Activated T-helper 17 cell treated with anti-CD3 and anti-CD28 coated beads, Interleukin-2, amount 50 U/mL, for 72 hours (primary cell): ENCODE measurements at regions not wholly inside any gene's neighbourhood (a gene's known extent, or its start where the extent isn't known, plus 50 kb on each side); places are given as distances from the start of the nearest gene placed in this dataset.

Experiments used
- ATAC-seq: fragments of 150-1000 bp; cut with Tn5 transposase; replicated peaks from 2 replicates; pipeline ENCODE4 v1.10.0; 2021; ENCODE audit warnings: mild to moderate bottlenecking, moderate library complexity
- H3K27ac Mint-ChIP-seq: one replicate; pipeline ENCODE4 v1.8.0; 2022; ENCODE audit warnings: mixed read lengths
- H3K27me3 Mint-ChIP-seq: one replicate; pipeline ENCODE4 v1.8.0; 2022; ENCODE audit warnings: mixed read lengths
- H3K36me3 Mint-ChIP-seq: one replicate; pipeline ENCODE4 v1.8.0; 2022; ENCODE audit warnings: low read depth, mild to moderate bottlenecking, mixed read lengths
- H3K4me1 Mint-ChIP-seq: one replicate; pipeline ENCODE4 v1.8.0; 2022; ENCODE audit warnings: mixed read lengths
- H3K4me3 Mint-ChIP-seq: one replicate; pipeline ENCODE4 v1.8.0; 2022; ENCODE audit warnings: mild to moderate bottlenecking, mixed read lengths
- H3K9me3 Mint-ChIP-seq: one replicate; pipeline ENCODE4 v1.8.0; 2022; ENCODE audit warnings: mixed read lengths

DNA sequence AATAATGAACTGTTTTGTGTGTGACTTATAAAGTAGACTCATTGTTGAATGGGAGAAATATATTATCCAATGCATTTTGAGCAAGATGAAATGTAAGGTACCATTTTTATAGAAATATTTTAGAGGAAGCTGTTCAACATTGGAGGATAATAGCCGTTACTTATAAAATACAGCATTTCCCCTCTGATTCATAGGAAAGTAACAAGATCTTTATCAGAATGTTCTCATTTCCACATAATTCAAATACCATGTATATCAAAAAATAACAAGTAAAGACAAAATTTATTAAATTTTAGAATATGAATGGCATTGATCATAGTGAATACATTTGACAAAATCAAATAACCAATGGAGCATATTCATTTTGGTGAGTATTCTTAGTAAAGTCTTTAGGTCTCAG lies 346.7 kb upstream of the PTGER4 start:
- H3K9me3 Mint-ChIP-seq: peaks cover 3% of the 10 kb centered on the region
- H3K36me3 Mint-ChIP-seq: no peaks in the 10 kb centered on the region
- ATAC-seq: no peak
- H3K4me3 Mint-ChIP-seq: peak overlapping the region; percentile 34
- no peak overlapping the region for H3K27ac Mint-ChIP-seq
- H3K27me3 Mint-ChIP-seq: no peaks in the 10 kb centered on the region
- H3K4me1 Mint-ChIP-seq: peaks cover 9% of the 10 kb centered on the region

DNA sequence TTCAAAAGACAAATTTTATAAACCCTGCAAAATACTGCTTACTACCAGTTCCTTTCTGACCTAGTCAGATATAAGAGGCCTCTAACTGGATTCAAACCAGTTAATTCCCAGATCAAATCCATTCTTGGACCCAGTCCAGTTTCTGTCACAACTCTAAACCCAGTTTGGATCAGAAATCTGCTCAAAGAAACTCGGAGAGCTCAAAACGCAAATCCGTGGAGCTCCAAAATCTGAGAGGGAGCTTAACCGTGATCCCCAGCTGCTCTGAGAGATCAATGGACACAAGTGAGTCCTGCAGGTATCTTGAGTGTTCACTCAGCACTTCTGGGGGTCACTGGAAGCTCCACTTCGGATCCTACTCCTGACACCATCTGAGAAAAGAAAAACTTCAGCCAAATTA lies 348.1 kb upstream of the PTGER4 start:
- H3K4me3 Mint-ChIP-seq: no peak overlapping the region
- H3K27ac Mint-ChIP-seq: no peak overlapping the region
- H3K27me3 Mint-ChIP-seq: no peaks in the 10 kb centered on the region
- no peaks in the 10 kb centered on the region for H3K36me3 Mint-ChIP-seq
- H3K4me1 Mint-ChIP-seq: no peaks in the 10 kb centered on the region
- no peak for ATAC-seq
- peaks cover 3% of the 10 kb centered on the region for H3K9me3 Mint-ChIP-seq

DNA sequence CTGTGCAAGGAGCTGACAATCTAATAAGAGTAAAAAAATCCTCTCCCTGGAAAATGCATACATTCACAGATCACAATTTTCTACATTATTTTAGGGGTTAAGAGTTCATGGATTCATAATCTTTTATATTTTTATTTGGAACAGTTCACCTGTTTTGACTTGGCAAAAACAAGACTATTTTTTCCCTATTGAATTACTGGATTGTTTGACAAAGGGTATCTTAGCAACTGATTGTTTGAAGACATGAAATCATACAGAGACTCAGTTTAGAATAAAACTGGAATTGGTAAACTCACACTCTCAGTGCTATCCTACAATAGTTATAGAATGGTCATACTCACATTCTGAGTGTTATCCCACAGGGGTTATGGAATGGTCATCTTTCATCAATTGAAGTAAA lies 358.2 kb upstream of the PTGER4 start:
- Mint-ChIP-seq H3K4me1 (peaks cover 10% of the 10 kb centered on the region), H3K27ac (no peak overlapping the region), H3K9me3 (peaks cover 3% of the 10 kb centered on the region), H3K4me3 (no peak overlapping the region), H3K36me3 (no peaks in the 10 kb centered on the region), H3K27me3 (no peaks in the 10 kb centered on the region)
- ATAC-seq: no peak

DNA sequence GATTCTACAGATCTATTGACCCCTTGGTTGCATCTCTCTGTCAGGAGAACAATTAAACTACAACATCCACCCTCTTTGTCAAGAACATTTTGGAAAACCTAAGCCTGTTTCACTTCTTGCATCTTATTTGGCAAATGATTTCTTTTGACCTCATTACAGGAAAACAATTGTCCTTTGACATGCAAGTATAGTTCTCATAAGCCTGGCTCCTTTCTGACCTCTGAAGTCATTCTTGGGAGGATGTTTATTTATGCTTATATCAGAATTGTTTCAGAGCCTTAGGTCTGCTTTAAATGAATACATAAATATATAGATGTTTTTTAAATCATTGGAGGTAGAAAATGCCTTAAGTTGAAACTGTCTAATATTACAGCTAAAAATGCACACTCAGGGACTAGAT lies 361.3 kb upstream of the PTGER4 start:
- Mint-ChIP-seq H3K9me3 (no peaks in the 10 kb centered on the region), H3K27ac (no peak overlapping the region), H3K4me3 (no peak overlapping the region), H3K27me3 (no peaks in the 10 kb centered on the region), H3K4me1 (no peaks in the 10 kb centered on the region), H3K36me3 (no peaks in the 10 kb centered on the region)
- ATAC-seq: no peak

DNA sequence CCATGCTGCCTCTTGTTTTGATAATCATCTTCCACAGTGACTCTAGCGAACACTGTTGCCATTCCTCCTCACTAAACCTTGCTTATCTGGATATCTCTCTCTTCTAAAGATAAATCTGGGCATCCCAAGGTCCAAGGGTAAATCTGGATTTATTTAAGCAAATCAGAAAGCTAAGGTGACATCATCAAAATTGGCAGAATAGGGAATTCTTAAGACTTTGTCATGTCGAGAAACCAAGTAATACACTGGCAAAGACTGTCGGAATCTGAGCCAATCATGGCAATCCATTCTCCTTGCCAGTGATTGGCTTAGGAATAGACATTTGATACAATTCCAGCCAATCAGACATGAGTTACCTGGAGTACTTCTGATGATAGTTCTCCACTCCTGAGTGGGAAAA lies 362.7 kb upstream of the PTGER4 start:
- Mint-ChIP-seq H3K36me3 (no peaks in the 10 kb centered on the region), H3K9me3 (no peaks in the 10 kb centered on the region), H3K4me1 (no peaks in the 10 kb centered on the region), H3K27ac (no peak overlapping the region), H3K4me3 (no peak overlapping the region), H3K27me3 (no peaks in the 10 kb centered on the region)
- no peak for ATAC-seq

DNA sequence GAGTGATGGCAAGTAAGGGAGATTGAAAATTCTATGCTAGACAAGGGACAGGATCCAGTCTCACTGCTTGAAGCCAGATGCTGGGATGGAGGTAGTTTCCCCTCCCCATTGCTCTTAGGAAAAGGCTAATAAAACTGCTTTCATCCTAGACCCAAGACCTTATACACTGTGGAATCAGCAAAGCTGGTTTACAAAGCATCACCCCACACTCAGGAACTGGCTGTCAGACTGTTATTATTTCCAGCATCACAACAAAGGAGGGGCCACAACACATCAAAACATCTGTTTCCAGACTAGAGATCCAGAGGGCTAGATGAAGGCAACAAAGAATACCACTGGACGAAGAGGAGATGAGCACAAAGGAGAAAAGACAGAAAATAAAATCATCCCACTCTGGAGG lies 364.6 kb upstream of the PTGER4 start:
- ATAC-seq: no peak
- H3K27ac Mint-ChIP-seq: no peak overlapping the region
- no peaks in the 10 kb centered on the region for H3K9me3 Mint-ChIP-seq
- H3K4me3 Mint-ChIP-seq: no peak overlapping the region
- H3K27me3 Mint-ChIP-seq: no peaks in the 10 kb centered on the region
- H3K36me3 Mint-ChIP-seq: no peaks in the 10 kb centered on the region
- H3K4me1 Mint-ChIP-seq: no peaks in the 10 kb centered on the region

DNA sequence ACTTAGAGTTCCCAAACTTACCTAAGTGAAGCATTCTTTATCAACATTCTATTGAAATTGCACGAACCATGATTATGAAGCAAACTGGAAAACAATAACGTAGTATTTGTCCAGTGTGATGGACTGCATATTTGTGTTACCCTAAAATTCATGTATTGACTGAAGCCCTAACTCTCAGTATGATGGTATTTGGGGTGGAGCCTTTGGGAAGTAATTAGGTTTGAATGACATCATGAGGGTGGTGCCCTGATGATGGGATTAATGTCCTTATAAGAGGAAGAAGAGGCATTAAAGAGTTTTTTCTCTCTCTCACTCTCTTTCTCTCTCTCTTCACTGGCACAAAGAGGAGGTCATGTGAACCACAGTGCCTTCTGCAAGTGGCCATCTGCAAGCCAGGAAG lies 365.4 kb upstream of the PTGER4 start:
- H3K27me3 Mint-ChIP-seq: no peaks in the 10 kb centered on the region
- no peaks in the 10 kb centered on the region for H3K36me3 Mint-ChIP-seq
- ATAC-seq: no peak

DNA sequence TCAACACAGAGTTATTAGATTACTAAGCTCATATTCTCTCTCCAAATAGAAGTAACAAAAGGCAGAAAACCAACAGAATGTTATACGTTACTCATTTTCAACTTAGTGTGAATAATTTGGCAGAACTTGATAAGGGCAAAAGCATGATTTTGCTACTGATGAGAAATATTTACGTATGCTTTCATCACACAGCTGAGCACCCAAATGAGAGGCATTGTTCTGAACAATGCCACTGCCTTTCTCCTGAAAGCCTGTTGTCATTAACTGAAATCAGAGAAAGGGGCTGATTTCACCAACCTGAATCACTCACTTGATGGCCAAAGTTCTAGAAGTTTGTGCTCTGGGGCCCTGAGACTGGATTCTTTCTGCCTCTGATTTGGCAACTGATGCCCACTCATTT lies 367.5 kb upstream of the PTGER4 start:
- no peak overlapping the region for H3K4me3 Mint-ChIP-seq

More for the DNA sequence above, 365.4 kb upstream of the PTGER4 start:
- H3K4me1 Mint-ChIP-seq: no peaks in the 10 kb centered on the region
- no peaks in the 10 kb centered on the region for H3K9me3 Mint-ChIP-seq
- H3K27ac Mint-ChIP-seq: no peak overlapping the region
- no peak overlapping the region for H3K4me3 Mint-ChIP-seq

DNA sequence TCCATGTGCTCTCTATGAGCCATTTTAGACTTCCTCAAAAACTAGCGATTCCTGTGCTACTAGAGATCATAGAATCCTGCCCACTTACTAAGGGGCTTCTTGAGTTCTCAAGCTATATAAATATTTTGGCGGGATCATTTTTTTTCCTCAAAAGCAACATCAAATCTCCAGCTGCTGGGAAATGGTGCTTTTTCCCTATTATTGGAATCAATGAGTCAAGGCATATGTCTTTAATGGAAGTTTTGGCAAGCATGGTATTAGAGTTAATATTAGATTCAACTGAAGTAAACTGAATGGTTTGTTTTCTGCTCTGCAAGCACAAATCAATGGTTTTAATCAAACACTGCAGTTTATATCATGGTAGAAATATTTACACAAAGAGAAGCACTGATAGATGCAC lies 369.9 kb upstream of the PTGER4 start:
- Mint-ChIP-seq H3K36me3 (no peaks in the 10 kb centered on the region), H3K27me3 (no peaks in the 10 kb centered on the region), H3K9me3 (no peaks in the 10 kb centered on the region), H3K27ac (no peak overlapping the region), H3K4me3 (no peak overlapping the region), H3K4me1 (no peaks in the 10 kb centered on the region)
- no peak for ATAC-seq

More for the DNA sequence above, 367.5 kb upstream of the PTGER4 start:
- H3K36me3 Mint-ChIP-seq: no peaks in the 10 kb centered on the region
- no peak overlapping the region for H3K27ac Mint-ChIP-seq
- H3K9me3 Mint-ChIP-seq: no peaks in the 10 kb centered on the region
- ATAC-seq: peak; percentile 18
- no peaks in the 10 kb centered on the region for H3K4me1 Mint-ChIP-seq
- H3K27me3 Mint-ChIP-seq: no peaks in the 10 kb centered on the region

DNA sequence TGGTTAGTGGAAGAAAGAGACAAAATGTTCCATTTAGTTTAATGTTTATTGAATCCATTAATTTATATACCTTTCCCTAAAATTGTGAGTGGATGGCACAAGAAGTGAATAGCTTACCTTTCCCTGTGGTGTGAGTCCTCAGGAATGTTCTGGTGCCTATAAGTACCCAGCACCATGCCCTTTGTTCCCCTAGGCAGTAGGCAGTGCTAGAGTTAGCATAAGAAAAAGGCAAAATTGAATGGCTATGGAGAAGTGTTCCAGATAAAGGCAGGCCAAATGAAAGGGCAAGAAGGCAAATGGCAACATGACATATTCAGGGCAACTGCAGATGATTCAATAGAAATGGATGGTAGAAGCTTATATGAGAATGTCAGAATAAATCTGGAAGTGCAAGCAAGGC lies 370.8 kb upstream of the PTGER4 start:
- H3K27ac Mint-ChIP-seq: no peak overlapping the region
- H3K27me3 Mint-ChIP-seq: no peaks in the 10 kb centered on the region
- H3K4me3 Mint-ChIP-seq: no peak overlapping the region
- H3K9me3 Mint-ChIP-seq: no peaks in the 10 kb centered on the region
- H3K4me1 Mint-ChIP-seq: no peaks in the 10 kb centered on the region
- no peaks in the 10 kb centered on the region for H3K36me3 Mint-ChIP-seq
- ATAC-seq: no peak

DNA sequence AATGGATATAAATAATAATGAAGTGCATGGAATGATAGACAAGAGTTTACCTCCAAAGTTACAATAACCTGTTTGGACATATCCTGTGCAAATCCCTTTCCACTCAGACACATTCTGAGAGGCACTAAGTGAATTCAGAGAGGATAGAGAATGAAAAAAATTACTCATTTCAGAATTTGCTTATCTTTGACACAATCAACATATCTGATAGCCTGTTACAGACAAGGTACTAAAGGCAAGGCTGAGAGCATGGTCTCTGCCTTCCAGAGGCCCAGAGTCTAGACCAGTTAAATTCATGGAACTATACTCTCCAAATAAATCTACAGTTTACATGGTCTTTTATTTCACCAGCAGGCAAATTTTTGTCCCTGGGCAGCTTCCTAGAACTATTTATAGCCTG lies 371.8 kb upstream of the PTGER4 start:
- peak; percentile 75 for ATAC-seq
- H3K4me3 Mint-ChIP-seq: no peak overlapping the region
- H3K4me1 Mint-ChIP-seq: no peaks in the 10 kb centered on the region
- no peaks in the 10 kb centered on the region for H3K27me3 Mint-ChIP-seq
- H3K9me3 Mint-ChIP-seq: no peaks in the 10 kb centered on the region
- H3K27ac Mint-ChIP-seq: peak overlapping the region; percentile 61
- H3K36me3 Mint-ChIP-seq: no peaks in the 10 kb centered on the region

DNA sequence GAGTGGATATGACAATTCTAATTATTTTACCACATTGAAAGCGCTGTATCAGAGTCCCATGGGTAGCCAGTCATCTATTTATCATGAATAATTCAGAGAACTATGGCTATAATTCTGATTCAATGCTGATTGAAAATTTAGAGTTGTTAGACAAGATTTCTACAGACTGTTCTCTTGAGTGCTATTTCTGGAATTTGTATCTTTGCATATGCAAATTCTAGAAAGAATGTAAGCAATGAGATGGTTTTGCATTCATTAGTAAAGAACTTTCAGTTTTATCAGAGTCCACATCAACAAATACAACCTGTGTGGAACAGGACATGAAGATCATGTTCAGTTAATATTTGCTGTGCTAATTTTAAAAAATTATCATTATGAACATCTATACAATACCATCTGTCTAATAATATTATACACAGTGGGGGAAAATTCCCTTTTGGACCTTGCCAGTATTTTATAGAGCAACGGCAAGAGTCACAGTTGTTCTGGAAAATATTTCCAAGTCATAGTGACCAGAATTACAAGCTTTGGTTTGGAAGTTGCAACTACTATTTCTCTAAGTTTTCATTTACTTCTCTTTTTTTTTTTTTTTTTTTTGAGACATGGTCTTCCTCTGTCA lies 372.7 kb upstream of the PTGER4 start:
- H3K4me3 Mint-ChIP-seq: no peak overlapping the region
- H3K9me3 Mint-ChIP-seq: no peaks in the 10 kb centered on the region
- no peak for ATAC-seq

DNA sequence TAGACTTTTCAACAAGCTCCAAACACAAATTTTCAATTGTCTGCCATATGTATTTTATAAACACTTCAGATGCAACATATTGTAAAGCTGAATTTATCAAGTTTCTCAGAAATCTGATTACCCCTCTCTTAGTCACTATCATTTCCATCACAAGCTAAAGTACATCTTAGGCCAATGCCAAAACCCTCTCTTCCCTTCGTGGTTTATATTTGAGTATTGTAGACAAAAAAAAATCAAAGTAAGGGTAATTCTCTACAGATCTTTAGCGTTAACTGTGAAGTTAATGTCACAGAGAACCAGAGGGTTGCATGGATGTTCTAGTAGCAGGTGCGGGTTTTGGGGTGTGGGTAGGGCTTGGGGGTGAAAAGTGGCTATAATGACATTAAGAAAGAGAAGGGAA lies 387.7 kb upstream of the PTGER4 start:
- H3K27ac Mint-ChIP-seq: no peak overlapping the region
- ATAC-seq: no peak
- peaks cover 4% of the 10 kb centered on the region for H3K9me3 Mint-ChIP-seq
- H3K4me3 Mint-ChIP-seq: no peak overlapping the region
- peaks cover 5% of the 10 kb centered on the region for H3K4me1 Mint-ChIP-seq
- no peaks in the 10 kb centered on the region for H3K36me3 Mint-ChIP-seq
- no peaks in the 10 kb centered on the region for H3K27me3 Mint-ChIP-seq

More for the DNA sequence above, 372.7 kb upstream of the PTGER4 start:
- H3K27ac Mint-ChIP-seq: no peak overlapping the region
- H3K4me1 Mint-ChIP-seq: no peaks in the 10 kb centered on the region
- H3K36me3 Mint-ChIP-seq: no peaks in the 10 kb centered on the region
- H3K27me3 Mint-ChIP-seq: no peaks in the 10 kb centered on the region

DNA sequence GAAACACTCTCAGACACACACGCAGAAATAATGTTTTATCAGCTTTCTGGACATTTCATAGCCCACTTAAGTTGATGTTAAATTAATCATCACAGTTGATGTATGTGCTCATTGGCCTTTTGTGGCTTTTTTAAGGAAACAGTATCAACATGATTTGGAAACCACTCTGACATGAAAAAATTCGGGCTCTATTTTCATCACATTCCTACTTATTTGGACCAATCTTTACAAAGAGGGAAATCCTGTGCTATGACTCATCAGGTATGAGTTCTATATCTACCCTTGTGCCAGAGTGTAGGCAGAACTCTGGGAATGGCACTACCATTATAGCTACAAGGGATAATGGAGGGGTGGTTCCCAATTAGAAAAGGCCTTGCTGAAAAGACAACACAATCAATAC lies 388.4 kb upstream of the PTGER4 start:
- H3K9me3 Mint-ChIP-seq: peaks cover 4% of the 10 kb centered on the region
- no peak overlapping the region for H3K4me3 Mint-ChIP-seq
- ATAC-seq: no peak
- H3K4me1 Mint-ChIP-seq: peaks cover 5% of the 10 kb centered on the region
- H3K36me3 Mint-ChIP-seq: no peaks in the 10 kb centered on the region
- H3K27ac Mint-ChIP-seq: no peak overlapping the region
- H3K27me3 Mint-ChIP-seq: no peaks in the 10 kb centered on the region

DNA sequence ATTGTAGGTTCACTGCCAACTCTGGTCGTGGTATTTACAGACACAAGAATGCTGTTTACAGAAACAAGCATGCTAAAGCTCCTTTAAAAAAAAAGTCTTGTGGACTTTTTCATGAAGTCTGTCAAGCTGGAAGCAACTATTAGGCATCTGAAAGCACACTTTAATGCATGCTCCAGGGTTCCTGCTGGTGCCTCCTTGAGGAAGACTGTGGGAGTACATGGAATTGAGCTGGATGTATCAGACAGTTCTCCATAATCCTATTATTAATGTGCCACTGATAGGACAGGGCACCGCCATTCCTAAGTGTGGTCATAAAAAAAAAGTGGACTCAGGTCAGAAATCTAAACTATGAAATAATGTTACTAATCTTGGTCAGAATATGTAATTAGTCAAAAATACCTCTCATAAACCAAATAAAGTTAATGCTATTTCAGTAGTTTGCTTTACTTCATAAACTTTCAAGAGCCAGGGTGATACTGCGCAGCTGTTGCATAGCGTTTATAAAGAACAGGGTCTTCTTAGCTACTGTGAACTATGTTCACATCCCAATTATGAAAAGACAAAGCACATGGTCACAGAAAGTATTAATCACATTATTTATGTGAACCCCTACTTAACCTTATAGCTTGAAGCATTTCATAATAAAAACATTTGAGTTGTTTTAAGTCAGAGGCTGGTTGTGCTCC lies 390.8 kb upstream of the PTGER4 start:
- H3K27ac Mint-ChIP-seq: no peak overlapping the region
- H3K27me3 Mint-ChIP-seq: no peaks in the 10 kb centered on the region
- no peak overlapping the region for H3K4me3 Mint-ChIP-seq
- ATAC-seq: no peak
- H3K9me3 Mint-ChIP-seq: peaks cover 4% of the 10 kb centered on the region
- H3K36me3 Mint-ChIP-seq: no peaks in the 10 kb centered on the region
- H3K4me1 Mint-ChIP-seq: peaks cover 5% of the 10 kb centered on the region
